ENCODE measurements at regions not wholly inside any gene's neighbourhood (a gene's known extent, or its start where the extent isn't known, plus 50 kb on each side); places are given as distances from the start of the nearest gene placed in this dataset.
A peak's percentile ranks its signal among the peaks of the same experiment; 100 is the strongest.
"Not testable (repeated sequence)": the region's sequence is repeated elsewhere in the genome, so short reads cannot be mapped to it uniquely, and the experiment has no call there.

- no peak for DNase-seq (ENCODE audit: low read depth)
These were observed 265.5 kb downstream of the KCNJ2 start for GRCh38 chr17:70434536-70435490.

DNA sequence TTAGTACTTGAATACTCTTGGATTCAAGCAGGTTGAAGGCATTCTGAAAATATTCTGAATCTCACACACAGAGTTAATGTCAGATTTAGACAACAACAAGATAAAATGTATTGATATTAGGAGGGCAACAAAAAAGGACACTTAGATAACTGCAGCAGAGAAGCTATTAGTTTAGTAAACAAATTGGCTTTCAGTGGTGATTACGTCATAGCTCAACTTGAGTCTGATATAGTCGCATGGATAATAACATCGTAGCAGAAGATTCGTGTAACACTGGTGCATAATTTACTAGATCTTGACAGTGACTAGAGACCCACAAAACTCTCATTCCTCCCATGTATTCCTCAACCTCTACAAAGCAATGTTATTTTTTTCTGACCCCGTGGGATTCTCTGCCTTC lies 268.3 kb downstream of the KCNJ2 start:
- DNase-seq (ENCODE audit: low read depth), result no peak

GRCh38 chr17:70446446-70446845 lies 277.1 kb downstream of the KCNJ2 start:
- no peak for DNase-seq (ENCODE audit: low read depth)

- DNase-seq (ENCODE audit: low read depth), result peak; percentile 13
These were observed 278.3 kb downstream of the KCNJ2 start for GRCh38 chr17:70447588-70447987.

DNA sequence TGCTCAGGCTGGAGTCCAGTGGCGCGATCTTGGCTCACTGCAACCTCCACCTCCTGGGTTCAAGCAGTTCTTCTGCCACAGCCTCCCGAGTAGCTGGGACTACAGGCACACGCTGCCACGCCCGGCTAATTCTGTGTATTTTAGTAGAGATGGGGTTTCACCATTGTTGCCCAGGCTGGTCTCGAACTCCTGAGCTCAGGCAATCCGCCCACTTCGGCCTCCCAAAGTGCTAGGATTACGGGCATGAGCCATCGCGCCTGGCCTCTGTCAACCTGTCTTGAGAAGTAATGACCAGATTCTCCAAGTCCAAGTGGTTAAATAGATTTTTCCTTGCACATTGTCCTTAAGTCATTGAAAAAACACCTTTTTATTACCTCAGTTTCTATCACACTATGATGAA lies 283.7 kb downstream of the KCNJ2 start:
- DNase-seq (ENCODE audit: low read depth), result not testable (repeated sequence)

DNA sequence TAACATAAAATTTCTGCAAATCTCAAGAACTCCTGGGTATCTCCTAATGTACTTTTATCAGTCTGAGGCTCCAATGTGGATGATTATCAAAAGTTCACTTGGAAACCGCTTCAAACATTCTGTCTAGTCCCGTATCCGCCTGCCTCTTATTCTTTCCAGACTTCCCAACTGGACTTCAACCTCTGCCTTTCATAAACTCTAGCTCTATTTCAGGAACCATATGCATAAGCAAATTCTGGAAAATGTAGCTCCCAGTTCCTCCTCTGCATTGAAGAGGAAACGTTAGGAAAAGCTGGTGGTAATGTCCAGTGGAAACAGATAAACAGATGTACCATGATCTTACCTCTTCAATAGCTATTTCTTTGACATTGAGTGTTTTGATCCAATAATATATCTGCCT lies 285.0 kb downstream of the KCNJ2 start:
- DNase-seq (ENCODE audit: low read depth), result no peak

- DNase-seq (ENCODE audit: low read depth), result no peak
These were observed 285.6 kb downstream of the KCNJ2 start for GRCh38 chr17:70454908-70455307.

DNA sequence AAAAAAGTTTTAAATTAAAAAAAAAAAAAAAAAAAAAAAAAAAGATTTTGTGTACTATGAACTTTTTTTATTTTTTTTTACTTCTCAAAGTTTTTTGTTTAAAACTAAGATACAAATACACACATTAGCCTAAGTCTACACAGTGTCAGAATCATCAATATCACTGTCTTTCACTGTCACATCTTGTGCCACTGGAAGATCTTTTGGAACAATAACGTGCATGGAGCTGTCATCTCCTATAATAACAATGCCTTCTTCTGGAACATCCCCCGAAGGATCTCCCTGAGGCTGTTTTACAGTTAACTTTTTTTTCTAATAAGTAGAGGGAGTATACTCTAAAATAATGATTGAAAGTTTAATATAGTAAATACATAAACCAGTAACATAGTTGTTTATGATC lies 295.7 kb downstream of the KCNJ2 start:
- no peak for DNase-seq (ENCODE audit: low read depth)

DNA sequence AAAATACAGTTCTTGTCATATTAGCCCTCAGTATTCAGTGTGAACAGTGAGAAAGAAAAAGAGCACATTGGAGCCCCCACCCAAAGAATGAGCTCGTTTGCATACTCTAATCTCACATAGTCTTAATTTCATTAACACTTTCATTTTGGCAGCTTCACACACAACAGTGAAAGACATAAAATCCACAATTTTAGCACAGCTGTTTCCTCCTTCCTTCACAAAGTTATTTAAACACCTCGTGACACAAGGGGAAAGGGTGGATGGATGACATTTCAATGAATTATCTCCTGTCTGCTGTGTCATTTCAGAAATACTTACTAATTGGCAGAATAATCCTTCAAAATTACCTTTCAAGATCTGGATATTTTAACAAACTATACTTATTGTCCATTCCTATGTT lies 299.3 kb downstream of the KCNJ2 start:
- no peak for DNase-seq (ENCODE audit: low read depth)

DNA sequence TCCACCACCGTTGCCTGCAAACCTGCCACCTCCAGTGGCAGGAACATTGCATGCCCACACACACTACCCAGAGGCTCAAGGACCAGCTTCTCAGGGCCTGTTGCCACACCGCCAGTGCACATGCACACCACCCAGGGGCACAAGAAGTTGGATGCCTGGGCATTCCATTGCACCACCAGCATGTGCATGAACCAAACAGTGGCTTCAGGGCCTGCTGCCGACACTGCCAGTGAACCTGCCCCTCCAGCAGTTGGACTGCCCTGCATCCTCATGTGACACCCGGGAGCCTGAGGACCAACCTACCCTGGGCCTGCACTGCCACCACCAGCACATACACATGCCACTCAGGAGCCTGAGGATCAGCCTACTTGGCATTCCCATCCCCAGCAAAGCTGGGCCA lies 303.7 kb downstream of the KCNJ2 start:
- DNase-seq (ENCODE audit: low read depth), result no peak

- no peak for DNase-seq (ENCODE audit: low read depth)
These were observed 307.0 kb downstream of the KCNJ2 start for GRCh38 chr17:70476368-70476767.

GRCh38 chr17:70478902-70479301 lies 309.6 kb downstream of the KCNJ2 start:
- no peak for DNase-seq (ENCODE audit: low read depth)

GRCh38 chr17:70479779-70480178 lies 310.4 kb downstream of the KCNJ2 start:
- DNase-seq (ENCODE audit: low read depth), result no peak

- no peak for DNase-seq (ENCODE audit: low read depth)
These were observed 314.3 kb downstream of the KCNJ2 start for GRCh38 chr17:70483624-70484023.

GRCh38 chr17:70484050-70484449 lies 314.7 kb downstream of the KCNJ2 start:
- DNase-seq (ENCODE audit: low read depth), result no peak

DNA sequence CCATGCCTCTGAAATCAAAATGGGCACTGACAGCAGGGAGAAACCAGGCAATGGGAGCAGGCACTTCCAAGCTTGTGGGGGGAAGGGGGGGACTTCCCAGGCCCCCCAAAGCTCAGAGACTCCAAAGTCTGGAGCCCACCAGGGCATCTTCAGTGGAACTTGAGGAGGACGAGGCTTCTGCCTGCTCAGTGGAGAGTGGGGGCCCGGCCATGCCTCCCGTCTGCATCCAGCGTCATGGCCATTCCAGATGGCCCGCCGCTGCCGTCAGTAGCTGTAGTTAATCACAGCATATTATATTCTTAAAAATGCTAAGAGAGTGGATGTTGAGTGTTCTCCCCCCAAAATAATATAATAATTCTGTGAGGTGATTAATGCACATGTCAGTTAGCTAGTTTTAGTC lies 315.2 kb downstream of the KCNJ2 start:
- DNase-seq (ENCODE audit: low read depth), result no peak

GRCh38 chr17:70492368-70492767 lies 323.0 kb downstream of the KCNJ2 start:
- no peak for DNase-seq (ENCODE audit: low read depth)

DNA sequence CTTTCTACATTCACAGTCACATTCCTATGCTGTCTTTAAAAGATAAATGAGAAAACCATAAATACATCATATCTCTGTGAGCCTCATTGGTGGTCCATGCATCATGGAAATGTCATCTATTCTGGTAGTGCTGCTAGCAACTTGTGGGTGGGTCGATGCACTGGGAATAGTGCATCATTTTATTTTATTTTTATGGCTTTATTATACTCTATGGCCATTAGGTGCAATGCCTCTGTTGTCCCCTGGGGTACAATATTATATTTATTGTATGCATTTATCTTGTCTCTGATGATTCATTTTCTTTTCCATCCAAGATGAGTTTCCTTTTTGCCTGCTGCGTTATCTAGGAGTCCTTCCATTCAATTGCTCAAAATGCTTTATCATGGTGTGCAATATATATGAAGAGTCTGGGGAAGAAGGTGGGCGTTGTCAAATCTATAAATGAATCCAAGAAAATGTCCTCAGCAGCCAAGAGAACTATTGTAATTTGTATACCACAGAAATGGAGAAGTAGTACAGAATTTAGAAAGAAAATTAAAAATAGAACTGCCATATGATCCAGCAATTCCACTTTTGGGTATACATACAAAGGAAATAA lies 324.0 kb downstream of the KCNJ2 start:
- DNase-seq (ENCODE audit: low read depth), result no peak

GRCh38 chr17:70498631-70499030 lies 329.3 kb downstream of the KCNJ2 start:
- no peak for DNase-seq (ENCODE audit: low read depth)

DNA sequence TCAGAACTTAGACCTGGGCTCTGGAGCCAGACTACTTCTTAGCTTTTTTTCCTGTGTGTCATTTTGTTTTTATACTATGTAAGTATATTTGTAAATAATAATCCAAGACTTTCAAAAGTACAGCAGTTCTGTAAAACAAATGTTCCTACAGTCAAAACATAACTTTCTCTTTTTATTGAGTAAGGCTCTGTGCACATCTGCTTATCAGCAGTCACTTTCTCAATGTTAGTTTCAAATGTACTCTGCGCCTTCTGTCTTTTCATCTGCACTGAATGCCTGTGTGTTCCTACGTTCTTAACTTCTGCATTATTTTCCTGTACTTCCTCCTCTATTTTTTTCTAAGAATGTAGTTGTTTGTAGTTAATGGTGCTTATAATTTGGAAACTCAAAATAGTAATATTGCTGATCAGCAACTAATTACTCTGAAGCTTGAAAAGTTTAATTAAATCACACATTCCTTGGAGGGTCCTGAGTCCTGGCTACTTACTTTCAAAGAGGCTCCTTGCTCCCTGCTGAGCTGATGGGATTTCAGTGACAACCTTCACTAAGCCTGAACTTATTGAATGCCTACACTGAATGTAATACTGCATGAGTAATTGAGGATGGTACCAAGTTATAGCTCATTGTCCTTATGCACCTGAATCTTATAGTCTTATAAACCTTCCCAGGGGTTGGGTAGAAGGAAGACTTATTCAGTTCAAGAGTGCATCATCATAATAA lies 329.9 kb downstream of the KCNJ2 start:
- no peak for DNase-seq (ENCODE audit: low read depth)

DNA sequence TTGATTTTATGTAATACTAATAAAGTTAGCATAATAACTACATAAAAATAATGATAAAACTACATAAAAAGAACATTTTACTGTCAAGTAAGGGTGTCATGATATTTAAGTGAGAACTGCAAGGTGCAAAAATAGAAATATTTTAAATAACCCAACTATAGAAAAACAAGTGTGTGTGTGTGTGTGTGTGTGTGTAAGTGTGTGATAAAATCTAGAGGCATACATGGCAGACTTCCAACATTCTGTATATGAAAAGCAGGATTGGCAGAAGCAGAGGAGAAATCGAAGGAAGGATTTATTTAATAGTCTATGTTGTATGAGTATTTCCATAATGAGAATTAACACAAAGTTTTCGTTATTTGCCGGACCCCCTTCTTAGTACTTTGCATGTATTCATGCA lies 334.1 kb downstream of the KCNJ2 start:
- no peak for DNase-seq (ENCODE audit: low read depth)

DNA sequence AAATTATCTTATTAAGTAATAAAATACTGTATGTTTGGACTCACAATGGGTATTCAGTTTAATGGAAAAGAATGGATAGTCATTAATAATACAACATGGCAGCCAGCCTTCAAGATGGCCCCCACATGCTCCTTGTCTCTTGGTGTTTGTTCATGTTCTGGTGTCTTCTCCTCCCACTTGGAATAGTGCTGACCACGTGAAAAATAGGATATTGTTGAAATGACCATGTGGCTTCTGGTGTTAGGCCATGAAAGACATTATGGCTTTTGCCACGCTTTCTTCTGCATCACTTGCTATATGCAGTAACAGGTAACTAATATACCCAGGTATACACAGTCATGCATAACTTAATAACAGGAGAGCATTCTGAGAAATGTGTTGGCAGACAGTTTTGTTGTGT lies 341.0 kb downstream of the KCNJ2 start:
- DNase-seq (ENCODE audit: low read depth), result no peak

DNA sequence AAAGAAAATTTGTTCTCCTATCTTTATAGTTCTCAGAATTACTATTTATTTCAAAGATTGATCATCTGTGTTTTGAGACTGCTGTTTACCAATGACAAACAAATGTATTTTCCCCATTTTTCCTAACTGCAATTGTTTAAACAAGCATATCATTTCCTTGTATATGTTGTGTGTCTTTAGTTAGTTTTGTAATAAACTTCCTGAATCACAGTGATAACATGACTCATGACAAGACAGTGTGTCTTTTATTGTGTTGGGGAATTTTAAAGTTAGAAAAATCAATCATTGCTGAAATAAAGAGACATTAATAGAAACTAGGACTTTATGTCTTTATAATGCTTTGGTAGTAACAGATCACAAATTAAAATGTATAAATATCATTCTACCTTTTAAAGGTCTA lies 348.5 kb downstream of the KCNJ2 start:
- peak; percentile 34 for DNase-seq (ENCODE audit: low read depth)
